ENCODE measurements at regions not wholly inside any gene's neighbourhood (a gene's known extent, or its start where the extent isn't known, plus 50 kb on each side); places are given as distances from the start of the nearest gene placed in this dataset.
A peak's percentile ranks its signal among the peaks of the same experiment; 100 is the strongest.

DNA sequence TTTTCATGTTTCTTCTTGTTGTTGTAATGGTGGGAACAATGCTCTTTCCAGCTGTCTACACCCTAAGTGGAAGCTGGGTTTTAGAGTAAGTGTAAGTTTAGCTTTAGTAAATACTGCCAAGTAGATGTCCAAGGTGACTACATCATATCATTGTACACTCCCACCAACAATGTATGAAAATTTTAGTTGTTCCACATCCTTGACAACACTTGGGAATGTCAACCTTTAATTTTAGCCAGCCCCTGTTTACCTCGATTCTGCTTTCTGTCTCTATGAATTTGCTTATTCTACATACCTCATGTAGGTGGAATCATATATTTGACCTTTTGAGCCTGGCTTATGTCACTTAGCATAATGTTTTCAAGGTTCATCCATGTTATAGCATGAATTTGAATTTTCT is 93.0 kb downstream of the MTPAP start:
- no peak for DNase-seq

- no peak for DNase-seq
These were observed 94.2 kb downstream of the MTPAP start for GRCh38 chr10:30254926-30255325.

- DNase-seq, result no peak
These were observed 100.3 kb downstream of the MTPAP start for GRCh38 chr10:30248728-30249127.

GRCh38 chr10:30247704-30248103 is 101.4 kb downstream of the MTPAP start:
- no peak for DNase-seq

GRCh38 chr10:30241422-30242110 is 107.5 kb downstream of the MTPAP start:
- DNase-seq, result no peak

DNA sequence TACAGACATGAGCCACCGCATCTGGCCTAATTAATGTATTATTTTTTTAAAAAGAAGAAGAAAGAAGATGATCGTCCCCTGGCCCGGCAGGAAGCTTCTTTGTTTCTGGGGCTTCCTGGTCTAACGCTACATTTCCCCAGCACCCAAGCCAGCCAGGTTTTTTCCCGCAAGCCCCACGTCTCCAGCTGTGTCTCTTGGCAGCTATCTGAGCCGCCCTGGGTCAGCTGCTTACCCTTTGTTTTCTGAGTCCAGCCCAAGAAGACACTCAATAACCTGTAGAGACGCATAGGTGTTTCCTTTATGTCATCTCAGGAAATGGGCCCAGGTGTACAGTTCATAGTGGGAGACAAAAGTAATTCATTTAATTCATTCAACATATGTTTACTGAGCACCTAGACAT is 110.2 kb downstream of the MTPAP start:
- DNase-seq, result peak in 1 of 3 donors; percentile 32

GRCh38 chr10:30233186-30233959 is 115.7 kb downstream of the MTPAP start:
- no peak for DNase-seq

GRCh38 chr10:30231709-30232108 is 117.4 kb downstream of the MTPAP start:
- DNase-seq, result no peak

DNA sequence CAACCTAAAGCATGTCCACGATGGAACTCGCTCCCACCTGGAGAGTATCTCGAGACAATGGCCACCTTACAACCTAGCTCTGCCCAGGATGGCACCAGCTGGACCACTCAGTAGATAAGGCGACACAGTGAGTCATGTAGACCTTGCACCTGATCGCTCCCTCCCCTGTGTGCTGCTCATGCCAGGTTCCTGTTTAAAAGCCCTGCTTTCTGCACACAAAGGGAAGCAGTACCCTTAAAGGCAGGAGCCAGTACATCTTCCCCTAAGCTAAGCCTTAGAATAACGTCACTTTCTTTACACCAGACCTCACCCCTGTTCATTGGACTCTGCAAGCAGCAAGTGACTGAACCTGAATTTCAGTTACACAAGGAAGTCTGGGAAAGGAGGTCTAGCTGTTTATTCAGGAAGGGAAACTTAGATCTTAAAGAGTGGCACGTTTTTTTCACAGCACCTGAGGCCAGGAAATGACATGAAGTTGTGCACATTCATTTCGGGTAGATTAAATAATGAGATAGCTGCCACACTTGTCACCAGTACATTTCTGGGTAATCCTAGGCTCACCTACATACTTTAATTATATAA is 117.9 kb downstream of the MTPAP start:
- DNase-seq, result no peak

GRCh38 chr10:30229536-30229935 is 119.5 kb downstream of the MTPAP start:
- DNase-seq, result no peak

- DNase-seq, result no peak
These were observed 120.6 kb downstream of the MTPAP start for GRCh38 chr10:30228417-30229036.

GRCh38 chr10:30227481-30227880 is 121.6 kb downstream of the MTPAP start:
- DNase-seq, result peak in 1 of 3 donors; percentile 43

- peak in 1 of 3 donors; percentile 63 for DNase-seq
These were observed 128.9 kb downstream of the MTPAP start for GRCh38 chr10:30219971-30220751.

DNA sequence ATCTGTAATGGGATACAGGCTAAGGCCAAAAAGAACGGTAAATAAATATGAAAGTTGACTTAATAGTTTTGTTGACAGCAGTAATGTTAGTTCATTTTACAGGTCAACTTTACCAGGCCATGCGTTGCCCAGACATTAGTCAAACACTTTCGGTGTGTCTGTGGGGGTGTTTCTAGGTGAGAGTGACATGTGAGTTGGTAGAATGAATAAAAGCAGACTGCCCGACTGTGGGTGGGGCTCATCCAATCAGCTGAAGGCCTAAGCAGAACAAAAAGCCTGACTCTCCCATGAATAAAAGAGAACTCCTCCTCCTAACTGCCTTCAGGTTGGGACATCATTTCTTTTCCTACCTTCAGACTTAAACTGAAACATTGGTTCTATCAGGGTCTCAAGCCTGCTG is 132.3 kb downstream of the MTPAP start:
- no peak for DNase-seq

- peak in 2 of 3 donors; percentile 55 to 85 for DNase-seq
These were observed 133.5 kb downstream of the MTPAP start for GRCh38 chr10:30215623-30216022.

- DNase-seq, result peak in 1 of 3 donors; percentile 20
These were observed 133.9 kb downstream of the MTPAP start for GRCh38 chr10:30215141-30215540.

- DNase-seq, result no peak
These were observed 138.8 kb downstream of the MTPAP start for GRCh38 chr10:30210296-30210695.

DNA sequence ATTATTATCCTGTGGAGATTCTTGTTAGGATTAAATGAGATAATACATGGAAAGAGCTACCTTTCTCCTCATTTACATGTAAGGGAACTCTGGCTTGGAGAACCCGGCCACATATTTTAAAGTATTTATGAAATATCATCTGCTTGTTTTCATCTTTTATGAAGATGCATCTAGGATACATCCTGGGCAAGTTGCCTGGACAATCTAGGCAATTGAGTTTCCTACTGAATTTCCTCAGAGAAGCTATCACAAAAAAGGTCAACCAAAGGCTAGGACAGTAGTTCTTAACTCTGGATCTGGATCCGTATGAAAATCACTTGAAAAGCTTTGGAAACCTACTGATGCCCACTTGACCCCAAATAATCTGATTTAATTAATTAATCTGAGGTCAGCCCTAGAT is 140.7 kb downstream of the MTPAP start:
- peak in 1 of 3 donors; percentile 60 for DNase-seq

- no peak for DNase-seq
These were observed 141.5 kb downstream of the MTPAP start for GRCh38 chr10:30207485-30208052.

DNA sequence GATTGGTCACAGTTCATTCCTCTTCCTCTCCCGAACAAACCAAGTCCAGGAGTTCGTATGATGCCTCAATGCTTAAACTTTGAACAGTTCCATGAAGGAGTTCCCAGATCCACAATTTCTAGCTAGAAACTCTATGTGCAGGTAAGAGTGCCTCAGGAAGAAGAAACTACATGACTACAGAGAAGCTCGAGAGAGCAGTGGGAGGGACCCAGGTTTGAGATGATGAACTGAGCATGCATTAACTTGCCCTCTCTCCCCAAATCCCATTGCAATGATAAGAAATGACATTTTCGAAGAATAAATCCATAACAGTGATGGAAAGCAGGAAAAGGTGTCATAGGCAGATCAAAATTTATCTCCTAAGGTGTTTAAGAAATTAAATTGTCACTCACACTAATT is 140.6 kb upstream of the JCAD start:
- DNase-seq, result no peak

DNA sequence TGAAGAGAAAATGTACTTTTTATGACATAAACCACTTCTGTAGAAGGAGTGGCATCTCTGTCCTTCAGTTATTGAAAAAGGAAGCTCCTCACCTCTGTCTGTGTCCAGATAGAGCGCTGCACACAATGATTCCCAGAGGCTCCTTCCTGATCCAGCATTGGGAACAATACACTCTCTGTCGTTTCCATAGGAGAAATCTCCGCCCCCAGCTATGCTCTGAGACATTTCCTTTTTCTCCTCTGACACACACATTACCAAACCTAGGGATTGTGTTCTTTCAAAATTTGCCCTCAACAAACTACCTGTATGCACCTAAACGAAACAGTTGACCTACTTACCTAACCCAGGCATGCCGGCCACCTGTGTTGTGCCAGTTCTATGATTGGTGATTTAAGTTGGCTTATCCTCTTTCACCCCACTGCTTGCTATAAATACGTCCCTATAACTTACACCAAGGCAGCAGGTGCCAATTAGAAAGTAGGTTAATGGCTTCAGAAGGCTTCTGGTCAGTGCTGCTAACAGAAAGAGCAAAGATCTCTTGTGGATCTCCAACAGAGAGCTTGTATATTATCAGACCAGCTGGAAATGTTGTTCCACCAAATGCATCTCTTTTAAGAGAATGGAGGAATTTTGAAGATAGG is 140.1 kb upstream of the JCAD start:
- DNase-seq, result no peak

Measured in muscle of back (tissue), 3 donors.